PC-9 (cell line): ENCODE measurements at regions not wholly inside any gene's neighbourhood (a gene's known extent, or its start where the extent isn't known, plus 50 kb on each side); places are given as distances from the start of the nearest gene placed in this dataset.

Source experiments
- BruUV-seq: library from RNA; stranded (reverse); fragments of 400-500 nt; replicated peaks from 2 replicates; lab custom pipeline; 2021; lab: Mats Ljungman, UMichigan
- CTCF ChIA-PET: fragments of 300-600 bp; sonication (Branson Sonifier 250); formaldehyde crosslinking; loops from one replicate; lab custom pipeline; 2022; ENCODE audit warnings: antibody characterized with exemption; lab: Charles Lee
- POLR2A ChIA-PET: fragments of 300-600 bp; sonication (Branson Sonifier 250); formaldehyde crosslinking; loops from one replicate; lab custom pipeline; 2022; ENCODE audit warnings: antibody characterized with exemption; ENCODE audit not compliant: unreplicated experiment; lab: Charles Lee
- DNase-seq, 2 experiments: peaks; one replicate each; pipeline versions ENCODE4 v3.0.0 to v3.0.0-alpha.2; 2015 to 2022; ENCODE audit warnings: mixed read lengths in 1 of 2
- H2AFZ ChIP-seq: fragments of 200-600 bp; sonication (generic); 2 replicates; pipeline ENCODE4 v1.8.1; 2017; ENCODE audit warnings: antibody characterized with exemption
- H3F3A ChIP-seq: fragments of 200-600 bp; sonication (generic); 2 replicates; pipeline ENCODE4 v1.8.1; 2017; ENCODE audit warnings: antibody characterized with exemption, mild to moderate bottlenecking, low read depth; ENCODE audit not compliant: insufficient read depth
- H3K27ac ChIP-seq: fragments of 200-600 bp; sonication (generic); 2 replicates; pipeline ENCODE4 v1.6.1; 2016; ENCODE audit warnings: mixed run types
- H3K27me3 ChIP-seq: fragments of 200-600 bp; sonication (generic); 2 replicates; pipeline ENCODE4 v1.6.1; 2016; ENCODE audit warnings: low read depth, mixed run types; ENCODE audit not compliant: insufficient read depth
- H3K36me3 ChIP-seq: fragments of 200-600 bp; sonication (generic); 2 replicates; pipeline ENCODE4 v1.6.1; 2016; ENCODE audit warnings: low read depth, mixed run types
- H3K4me1 ChIP-seq: fragments of 200-600 bp; sonication (generic); replicated peaks from 2 replicates; pipeline ENCODE4 v1.6.1; 2016; ENCODE audit warnings: mixed run types; ENCODE audit not compliant: insufficient read depth
- H3K4me2 ChIP-seq: fragments of 200-600 bp; sonication (generic); 2 replicates; pipeline ENCODE4 v1.6.1; 2017; ENCODE audit warnings: mixed run types
- H3K4me3 ChIP-seq: fragments of 200-600 bp; sonication (generic); 2 replicates; pipeline ENCODE4 v1.6.1; 2016; ENCODE audit warnings: mixed run types
- H3K79me2 ChIP-seq: fragments of 200-600 bp; sonication (generic); 2 replicates; pipeline ENCODE4 v1.6.1; 2017; ENCODE audit warnings: low read depth, mixed run types
- H3K9me2 ChIP-seq: fragments of 200-600 bp; sonication (generic); 2 replicates; pipeline ENCODE4 v1.8.1; 2017; ENCODE audit warnings: mild to moderate bottlenecking; ENCODE audit not compliant: insufficient read depth
- H3K9me3 ChIP-seq: fragments of 200-600 bp; sonication (generic); 2 replicates; pipeline ENCODE4 v1.8.1; 2016; ENCODE audit warnings: low read depth; ENCODE audit not compliant: insufficient read depth
- H4K20me1 ChIP-seq: fragments of 200-600 bp; sonication (generic); 2 replicates; pipeline ENCODE4 v1.8.1; 2017; ENCODE audit not compliant: insufficient read depth
- CTCF ChIP-seq: fragments of 200-600 bp; sonication (generic); conservative IDR thresholded peaks from 2 replicates; pipeline ENCODE4 v1.6.1; 2017; ENCODE audit warnings: mixed run types, antibody characterized with exemption, mild to moderate bottlenecking, moderate library complexity
- EZH2 ChIP-seq: fragments of 200-600 bp; sonication (generic); IDR thresholded peaks from 2 replicates; pipeline ENCODE4 v1.8.0; 2017; ENCODE audit warnings: antibody characterized with exemption, low read depth
- intact Hi-C: fragments of 100-400 bp; cut with micrococcal nuclease; formaldehyde crosslinking; loops from one replicate; pipeline ENCODE4 v1.10.0; 2022; ENCODE audit not compliant: unreplicated experiment

- Histone ChIP-seq H3K9me2 (no peaks in the 10 kb centered on the region), H3K4me1 (no peaks in the 10 kb centered on the region), H3K27me3 (peaks cover 61% of the 10 kb centered on the region), H3K4me2 (no peak overlapping the region), H3K79me2 (no peaks in the 10 kb centered on the region), H3K4me3 (no peak overlapping the region), H3K36me3 (no peaks in the 10 kb centered on the region), H4K20me1 (no peaks in the 10 kb centered on the region), H3K9me3 (no peaks in the 10 kb centered on the region), H3F3A (no peaks in the 10 kb centered on the region; the same call in 1 of the 2 replicates), H3K27ac (no peak overlapping the region), H2AFZ (no peak overlapping the region)
- POLR2A ChIA-PET: no interaction called here
- intact Hi-C loops: no loop called here
- CTCF ChIA-PET: no interaction called here
- TF ChIP-seq CTCF (no peak), EZH2 (no peak)
- no TSS peak for BruUV-seq
- DNase-seq: no peak
Measured at GRCh38 chr2:242051463-242051862, 181.9 kb downstream of the RTP5 start.

- CTCF ChIA-PET: no interaction called here
- no peak overlapping the region for H3K27ac ChIP-seq
- BruUV-seq: no TSS peak
Measured at GRCh38 chr2:242052421-242052820, 182.9 kb downstream of the RTP5 start.

GRCh38 chr2:242053921-242054320, 184.4 kb downstream of the RTP5 start:
- no peak overlapping the region for H2AFZ ChIP-seq
- H3K9me3 ChIP-seq: no peaks in the 10 kb centered on the region
- H3F3A ChIP-seq: no peaks in the 10 kb centered on the region; the same call in 1 of the 2 replicates
- no TSS peak for BruUV-seq
- H3K4me1 ChIP-seq: no peaks in the 10 kb centered on the region
- POLR2A ChIA-PET: no interaction called here
- H3K27ac ChIP-seq: no peak overlapping the region
- H3K27me3 ChIP-seq: peaks cover 86% of the 10 kb centered on the region
- CTCF ChIA-PET: no interaction called here
- no peaks in the 10 kb centered on the region for H3K9me2 ChIP-seq
- DNase-seq: no peak
- intact Hi-C loops: no loop called here
- no peak overlapping the region for H3K4me3 ChIP-seq
- no peaks in the 10 kb centered on the region for H3K36me3 ChIP-seq
- no peak overlapping the region for H3K4me2 ChIP-seq
- TF ChIP-seq EZH2: no peak
- TF ChIP-seq CTCF: no peak
- no peaks in the 10 kb centered on the region for H3K79me2 ChIP-seq
- no peaks in the 10 kb centered on the region for H4K20me1 ChIP-seq

More at GRCh38 chr2:242052421-242052820, 182.9 kb downstream of the RTP5 start:
- POLR2A ChIA-PET: no interaction called here
- Histone ChIP-seq H4K20me1 (no peaks in the 10 kb centered on the region), H3K27me3 (peaks cover 71% of the 10 kb centered on the region), H3K36me3 (no peaks in the 10 kb centered on the region), H3K4me1 (no peaks in the 10 kb centered on the region), H3K9me2 (no peaks in the 10 kb centered on the region), H3K4me3 (no peak overlapping the region), H3K79me2 (no peaks in the 10 kb centered on the region), H2AFZ (no peak overlapping the region), H3K9me3 (no peaks in the 10 kb centered on the region), H3K4me2 (no peak overlapping the region), H3F3A (no peaks in the 10 kb centered on the region; the same call in 1 of the 2 replicates)
- intact Hi-C loops: no loop called here
- no peak for DNase-seq
- TF ChIP-seq CTCF (no peak), EZH2 (no peak)
